ENCODE measurements at regions not wholly inside any gene's neighbourhood (a gene's known extent, or its start where the extent isn't known, plus 50 kb on each side); places are given as distances from the start of the nearest gene placed in this dataset.

DNA sequence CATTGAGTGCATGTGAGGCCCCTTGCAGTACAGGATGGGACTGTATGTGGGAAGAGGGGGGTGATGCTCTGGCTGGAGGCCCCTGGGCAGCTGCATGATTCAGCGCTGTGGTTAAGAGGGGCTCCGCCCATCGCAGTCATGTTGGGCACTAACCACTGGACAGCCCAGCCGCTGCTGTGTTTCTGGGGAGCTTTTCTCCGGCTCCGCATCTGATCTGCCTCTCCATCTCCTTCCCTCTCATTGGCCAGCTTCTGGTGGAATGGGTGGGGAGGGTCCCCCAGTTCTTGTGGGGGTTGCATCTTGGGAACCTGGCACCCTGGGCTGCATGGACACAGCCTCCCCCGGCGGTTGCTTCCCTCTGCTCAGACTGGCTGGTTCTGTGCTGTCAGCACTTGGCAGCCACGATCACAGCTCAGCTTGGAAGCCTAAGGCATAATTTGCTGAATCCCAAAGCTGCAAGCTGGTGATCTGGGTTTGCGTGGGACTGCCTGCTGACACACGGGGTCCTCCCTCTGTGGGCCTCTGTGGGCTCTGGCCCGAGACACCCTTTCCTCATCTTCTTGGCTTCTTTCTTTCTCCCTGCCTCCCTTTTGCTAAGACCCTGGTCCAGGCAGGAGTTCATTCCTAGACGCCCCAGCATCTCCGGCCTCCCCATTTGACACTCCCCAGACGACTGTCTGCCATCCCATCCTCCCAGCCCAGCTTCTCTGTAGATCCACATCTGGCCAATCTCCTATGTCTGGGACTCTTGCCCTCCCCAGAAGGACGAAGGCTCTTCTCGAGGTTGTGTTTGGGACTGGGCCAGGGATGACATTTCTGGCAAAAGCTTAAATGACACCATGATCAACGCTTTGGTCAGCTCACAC, 168.3 kb downstream of the SEC14L1 start:
- TF ChIP-seq EZH2 (IDR thresholded peaks at IDR 0.05; ENCODE audit: low read depth) = no peak
- TF ChIP-seq, protein P1, sequence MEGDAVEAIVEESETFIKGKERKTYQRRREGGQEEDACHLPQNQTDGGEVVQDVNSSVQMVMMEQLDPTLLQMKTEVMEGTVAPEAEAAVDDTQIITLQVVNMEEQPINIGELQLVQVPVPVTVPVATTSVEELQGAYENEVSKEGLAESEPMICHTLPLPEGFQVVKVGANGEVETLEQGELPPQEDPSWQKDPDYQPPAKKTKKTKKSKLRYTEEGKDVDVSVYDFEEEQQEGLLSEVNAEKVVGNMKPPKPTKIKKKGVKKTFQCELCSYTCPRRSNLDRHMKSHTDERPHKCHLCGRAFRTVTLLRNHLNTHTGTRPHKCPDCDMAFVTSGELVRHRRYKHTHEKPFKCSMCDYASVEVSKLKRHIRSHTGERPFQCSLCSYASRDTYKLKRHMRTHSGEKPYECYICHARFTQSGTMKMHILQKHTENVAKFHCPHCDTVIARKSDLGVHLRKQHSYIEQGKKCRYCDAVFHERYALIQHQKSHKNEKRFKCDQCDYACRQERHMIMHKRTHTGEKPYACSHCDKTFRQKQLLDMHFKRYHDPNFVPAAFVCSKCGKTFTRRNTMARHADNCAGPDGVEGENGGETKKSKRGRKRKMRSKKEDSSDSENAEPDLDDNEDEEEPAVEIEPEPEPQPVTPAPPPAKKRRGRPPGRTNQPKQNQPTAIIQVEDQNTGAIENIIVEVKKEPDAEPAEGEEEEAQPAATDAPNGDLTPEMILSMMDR (conservative IDR thresholded peaks at IDR 0.05) = no peak
- POLR2A ChIA-PET (ENCODE audit: unreplicated experiment) = no interaction called here
- DNase-seq = no peak
- Histone ChIP-seq H2AFZ (no peak overlapping the region), H3K4me3 (no peak overlapping the region), H3K27me3 (ENCODE audit: insufficient read depth, low read depth) (no peaks in the 10 kb centered on the region), H3K36me3 (ENCODE audit: low read depth) (no peaks in the 10 kb centered on the region), H3K9me2 (ENCODE audit: insufficient read depth) (no peaks in the 10 kb centered on the region), H3K9me3 (ENCODE audit: insufficient read depth, low read depth) (no peaks in the 10 kb centered on the region), H3F3A (ENCODE audit: insufficient read depth, low read depth) (no peaks in the 10 kb centered on the region), H4K20me1 (ENCODE audit: insufficient read depth) (no peaks in the 10 kb centered on the region; the same call in 1 of the 2 replicates), H3K4me1 (replicated peaks; ENCODE audit: insufficient read depth) (no peaks in the 10 kb centered on the region), H3K4me2 (no peak overlapping the region), H3K79me2 (ENCODE audit: low read depth) (0 out of 2 replicates have a peak, but pooled peaks cover 13% of the 10 kb centered on the region), H3K27ac (no peak overlapping the region)
- CTCF ChIA-PET = no interaction called here
- no TSS peak for BruUV-seq (replicated peaks)
- intact Hi-C loops (cut with micrococcal nuclease; ENCODE audit: unreplicated experiment) = no loop called here

- no peaks in the 10 kb centered on the region for H3K9me3 ChIP-seq (ENCODE audit: insufficient read depth, low read depth)
- H3F3A ChIP-seq (ENCODE audit: insufficient read depth, low read depth) = no peaks in the 10 kb centered on the region
- no peaks in the 10 kb centered on the region for H3K27me3 ChIP-seq (ENCODE audit: insufficient read depth, low read depth)
- DNase-seq = no peak
- intact Hi-C loops (cut with micrococcal nuclease; ENCODE audit: unreplicated experiment) = no loop called here
- 0 out of 2 replicates have a peak, but pooled peaks cover 10% of the 10 kb centered on the region for H3K79me2 ChIP-seq (ENCODE audit: low read depth)
- no peak overlapping the region for H2AFZ ChIP-seq
- no peak overlapping the region for H3K4me2 ChIP-seq
- H3K27ac ChIP-seq = no peak overlapping the region
- no peaks in the 10 kb centered on the region for H3K9me2 ChIP-seq (ENCODE audit: insufficient read depth)
- H3K4me3 ChIP-seq = no peak overlapping the region
- CTCF ChIA-PET = no interaction called here
- H3K4me1 ChIP-seq (replicated peaks; ENCODE audit: insufficient read depth) = no peaks in the 10 kb centered on the region
- no peak for TF ChIP-seq EZH2 (IDR thresholded peaks at IDR 0.05; ENCODE audit: low read depth)
- TF ChIP-seq, protein P1 (conservative IDR thresholded peaks at IDR 0.05) = no peak
- no peaks in the 10 kb centered on the region; the same call in 1 of the 2 replicates for H4K20me1 ChIP-seq (ENCODE audit: insufficient read depth)
- no TSS peak for BruUV-seq (replicated peaks)
- POLR2A ChIA-PET (ENCODE audit: unreplicated experiment) = no interaction called here
- H3K36me3 ChIP-seq (ENCODE audit: low read depth) = no peaks in the 10 kb centered on the region
Measured at GRCh38 chr17:77310336-77310735, 169.6 kb downstream of the SEC14L1 start.

GRCh38 chr17:77311371-77311981, 170.7 kb downstream of the SEC14L1 start:
- no peak overlapping the region for H3K4me3 ChIP-seq
- no peaks in the 10 kb centered on the region for H3K9me3 ChIP-seq (ENCODE audit: insufficient read depth, low read depth)
- H3K27ac ChIP-seq = no peak overlapping the region
- intact Hi-C loops (cut with micrococcal nuclease; ENCODE audit: unreplicated experiment) = no loop called here
- no peak overlapping the region for H3K4me2 ChIP-seq
- no TSS peak for BruUV-seq (replicated peaks)
- no peaks in the 10 kb centered on the region for H3K9me2 ChIP-seq (ENCODE audit: insufficient read depth)
- 0 out of 2 replicates have a peak, but pooled peaks cover 10% of the 10 kb centered on the region for H3K79me2 ChIP-seq (ENCODE audit: low read depth)
- POLR2A ChIA-PET (ENCODE audit: unreplicated experiment) = no interaction called here
- no peaks in the 10 kb centered on the region; the same call in 1 of the 2 replicates for H4K20me1 ChIP-seq (ENCODE audit: insufficient read depth)
- CTCF ChIA-PET = no interaction called here
- H3K4me1 ChIP-seq (replicated peaks; ENCODE audit: insufficient read depth) = no peaks in the 10 kb centered on the region
- no peaks in the 10 kb centered on the region for H3K27me3 ChIP-seq (ENCODE audit: insufficient read depth, low read depth)
- no peaks in the 10 kb centered on the region for H3K36me3 ChIP-seq (ENCODE audit: low read depth)
- no peak for TF ChIP-seq EZH2 (IDR thresholded peaks at IDR 0.05; ENCODE audit: low read depth)
- TF ChIP-seq, protein P1 (conservative IDR thresholded peaks at IDR 0.05) = no peak
- no peak for DNase-seq
- H2AFZ ChIP-seq = no peak overlapping the region
- H3F3A ChIP-seq (ENCODE audit: insufficient read depth, low read depth) = no peaks in the 10 kb centered on the region; the same call in 1 of the 2 replicates
